AG04449 (cell line): ENCODE measurements at regions not wholly inside any gene's neighbourhood (a gene's known extent, or its start where the extent isn't known, plus 50 kb on each side); places are given as distances from the start of the nearest gene placed in this dataset.

Experiments
- CTCF ChIA-PET: fragments of 350-600 bp; formaldehyde crosslinking; extraction: SDS; loops from one replicate; lab custom pipeline; 2021; ENCODE audit warnings: antibody characterized with exemption; lab: Yijun Ruan, JAX
- POLR2A ChIA-PET: fragments of 400-600, 350-600 bp; formaldehyde crosslinking; extraction: SDS; loops from one replicate; lab custom pipeline; 2020; ENCODE audit warnings: antibody characterized with exemption, inconsistent platforms; lab: Yijun Ruan, JAX
- DNase-seq: peaks from one replicate; pipeline ENCODE4 v3.0.0-alpha.2; 2010; ENCODE audit warnings: low read depth, low spot score
- H3K4me3 ChIP-seq: 2 replicates; pipeline ENCODE4 v1.5.1; 2011; ENCODE audit warnings: low read depth, mild to moderate bottlenecking, control low read depth, low read length
- TF ChIP-seq, protein P1 (sequence below): IDR thresholded peaks from one replicate; pipeline ENCODE4 v1.5.1; 2011; ENCODE audit warnings: mild to moderate bottlenecking, moderate library complexity, low read length, control low read depth, inconsistent platforms; ENCODE audit not compliant: insufficient read depth; ENCODE audit errors: missing control alignments

DNA sequence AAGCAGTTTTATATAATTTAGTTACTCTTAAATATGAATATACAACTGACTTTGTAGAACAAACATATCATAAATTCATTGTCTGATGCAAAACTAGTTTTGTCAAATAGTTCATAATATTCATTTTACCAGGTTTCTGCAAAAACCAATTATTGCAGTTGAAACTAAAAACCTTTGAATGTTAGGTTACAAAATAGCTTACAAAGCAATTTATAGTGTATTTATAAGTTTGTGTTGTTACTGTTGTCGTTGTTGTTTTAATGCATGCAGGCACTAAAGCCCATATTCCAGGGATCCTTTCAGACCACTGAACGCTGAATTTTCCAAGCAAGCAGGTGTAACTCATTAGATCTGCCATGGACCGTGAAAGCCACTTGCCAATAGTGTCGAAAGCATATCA lies 427.6 kb downstream of the ZFHX3 start:
- POLR2A ChIA-PET = no interaction called here

DNA sequence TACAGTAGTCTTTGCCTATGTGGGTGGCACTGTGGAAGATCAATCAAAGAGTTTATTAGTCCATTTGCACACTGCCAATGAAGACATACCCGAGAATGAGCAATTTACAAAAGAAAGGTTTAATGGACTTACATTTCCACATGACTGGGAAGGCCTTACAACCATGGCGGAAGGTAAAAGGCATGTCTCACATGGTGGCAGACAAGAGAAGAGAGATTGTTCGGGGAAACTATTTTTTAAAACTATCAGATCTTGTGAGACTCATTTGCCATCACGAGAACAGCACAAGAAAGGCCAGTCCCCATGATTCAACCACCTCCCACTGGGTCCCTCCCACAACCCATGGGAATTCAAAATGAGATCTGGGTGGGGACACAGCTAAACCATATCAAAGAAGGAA lies 432.1 kb downstream of the ZFHX3 start:
- ChIA-PET POLR2A (no interaction called here), CTCF (no interaction called here)
- no peak for DNase-seq
- TF ChIP-seq, protein P1, sequence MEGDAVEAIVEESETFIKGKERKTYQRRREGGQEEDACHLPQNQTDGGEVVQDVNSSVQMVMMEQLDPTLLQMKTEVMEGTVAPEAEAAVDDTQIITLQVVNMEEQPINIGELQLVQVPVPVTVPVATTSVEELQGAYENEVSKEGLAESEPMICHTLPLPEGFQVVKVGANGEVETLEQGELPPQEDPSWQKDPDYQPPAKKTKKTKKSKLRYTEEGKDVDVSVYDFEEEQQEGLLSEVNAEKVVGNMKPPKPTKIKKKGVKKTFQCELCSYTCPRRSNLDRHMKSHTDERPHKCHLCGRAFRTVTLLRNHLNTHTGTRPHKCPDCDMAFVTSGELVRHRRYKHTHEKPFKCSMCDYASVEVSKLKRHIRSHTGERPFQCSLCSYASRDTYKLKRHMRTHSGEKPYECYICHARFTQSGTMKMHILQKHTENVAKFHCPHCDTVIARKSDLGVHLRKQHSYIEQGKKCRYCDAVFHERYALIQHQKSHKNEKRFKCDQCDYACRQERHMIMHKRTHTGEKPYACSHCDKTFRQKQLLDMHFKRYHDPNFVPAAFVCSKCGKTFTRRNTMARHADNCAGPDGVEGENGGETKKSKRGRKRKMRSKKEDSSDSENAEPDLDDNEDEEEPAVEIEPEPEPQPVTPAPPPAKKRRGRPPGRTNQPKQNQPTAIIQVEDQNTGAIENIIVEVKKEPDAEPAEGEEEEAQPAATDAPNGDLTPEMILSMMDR = no peak
- no peak overlapping the region for H3K4me3 ChIP-seq

More for the DNA sequence above, 427.6 kb downstream of the ZFHX3 start:
- CTCF ChIA-PET = no interaction called here
- H3K4me3 ChIP-seq = no peak overlapping the region
- TF ChIP-seq, protein P1 = no peak
- DNase-seq = no peak

DNA sequence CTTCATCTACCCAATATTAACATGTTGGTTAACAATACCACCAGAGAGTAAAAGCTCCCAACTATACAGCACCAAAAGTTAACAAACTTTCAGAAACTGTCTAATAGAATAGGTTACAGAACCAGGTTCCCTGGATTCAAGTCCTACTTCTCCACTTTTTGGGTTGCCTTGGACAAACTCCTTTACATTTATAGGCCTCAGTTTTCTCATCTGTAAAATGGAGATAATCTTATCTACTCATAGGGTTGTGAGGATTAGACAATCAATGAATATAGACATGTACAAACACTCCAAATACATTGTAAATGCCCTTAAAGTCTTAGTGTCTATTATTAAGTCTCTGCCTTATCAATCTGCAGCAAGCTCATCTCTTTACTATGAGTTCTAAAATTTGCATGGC lies 435.2 kb downstream of the ZFHX3 start:
- CTCF ChIA-PET = interaction anchor here (0.9 kb wide), 1 partner anchor 10 kb away, joined by 3 read pairs; no protein-coding TSS in a partner anchor
- POLR2A ChIA-PET = interaction anchor here (0.5 kb wide), 1 partner anchor 602 kb away, joined by 3 read pairs; no protein-coding TSS in a partner anchor
- DNase-seq = no peak
- TF ChIP-seq, protein P1 = no peak
- no peak overlapping the region for H3K4me3 ChIP-seq

DNA sequence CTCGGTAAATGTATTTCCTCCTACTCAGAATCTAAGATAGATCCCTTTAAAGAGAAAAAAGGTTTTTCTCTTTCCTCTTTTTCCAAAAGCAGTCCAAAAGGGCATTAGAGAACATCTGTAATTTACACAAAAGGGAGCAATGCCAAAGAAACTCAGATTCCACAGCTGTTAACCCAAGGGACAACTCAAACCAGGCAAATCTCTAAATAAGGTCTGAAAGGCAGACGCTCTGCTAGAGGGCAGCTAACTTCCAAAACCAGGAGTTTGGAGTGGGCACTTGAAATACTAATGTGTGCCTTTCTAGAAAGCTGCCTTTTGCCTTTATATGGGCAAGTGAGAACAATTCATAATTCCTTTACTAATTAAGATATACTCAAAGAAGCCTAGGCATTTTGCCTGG lies 435.7 kb downstream of the ZFHX3 start:
- TF ChIP-seq, protein P1 = no peak
- H3K4me3 ChIP-seq = no peak overlapping the region
- ChIA-PET POLR2A (no interaction called here), CTCF (interaction anchor here (0.9 kb wide), 1 partner anchor 11 kb away, joined by 3 read pairs; no protein-coding TSS in a partner anchor)
- DNase-seq = no peak

DNA sequence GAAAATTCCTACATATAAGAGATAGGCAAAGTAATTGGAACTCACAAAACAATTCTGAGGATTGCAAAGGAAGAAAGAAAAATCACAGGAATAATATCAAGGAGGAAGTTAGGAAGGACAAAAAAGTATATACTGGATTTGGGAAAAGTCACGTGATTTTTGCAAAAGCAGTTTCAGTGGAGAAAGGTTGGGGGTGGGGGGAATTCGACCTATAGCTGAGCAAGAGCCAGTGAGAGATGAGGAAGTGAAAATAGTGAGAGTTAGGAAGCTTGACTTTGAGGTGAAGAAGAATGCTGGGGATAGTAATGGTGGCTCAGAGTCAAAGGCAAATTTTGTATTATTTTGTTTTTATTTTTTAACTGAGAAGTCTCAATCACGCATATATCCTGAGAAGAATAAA lies 438.0 kb upstream of the PMFBP1 start:
- H3K4me3 ChIP-seq = no peak overlapping the region
- CTCF ChIA-PET = no interaction called here
- POLR2A ChIA-PET = no interaction called here
- no peak for DNase-seq
- TF ChIP-seq, protein P1 = no peak

DNA sequence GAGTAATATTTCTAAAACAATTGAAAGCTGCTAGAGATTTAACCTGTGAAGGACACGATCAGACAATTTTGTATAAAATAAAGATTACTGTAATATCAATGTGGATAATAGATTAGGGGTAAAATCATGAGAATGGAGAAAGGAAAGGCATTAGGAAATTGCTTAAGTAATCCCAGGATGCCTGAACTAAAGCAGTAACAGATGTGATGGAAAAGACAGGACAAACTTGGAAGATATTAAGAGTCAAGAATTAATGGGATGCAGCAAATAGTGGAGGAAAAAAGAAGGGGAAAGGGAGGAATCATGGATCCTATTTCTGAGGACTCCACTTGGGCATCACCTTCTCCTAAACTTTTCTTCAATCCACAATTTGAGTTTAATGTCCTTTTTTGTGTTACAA lies 437.1 kb upstream of the PMFBP1 start:
- DNase-seq = no peak

More for the DNA sequence above, 437.1 kb upstream of the PMFBP1 start:
- ChIA-PET POLR2A (no interaction called here), CTCF (no interaction called here)
- H3K4me3 ChIP-seq = no peak overlapping the region
- TF ChIP-seq, protein P1 = no peak
